ENCODE measurements at regions not wholly inside any gene's neighbourhood (a gene's known extent, or its start where the extent isn't known, plus 50 kb on each side); places are given as distances from the start of the nearest gene placed in this dataset.
A peak's percentile ranks its signal among the peaks of the same experiment; 100 is the strongest.
"Not testable (repeated sequence)": the region's sequence is repeated elsewhere in the genome, so short reads cannot be mapped to it uniquely, and the experiment has no call there.

GRCh38 chr1:187755536-187755935, 926.8 kb downstream of the PLA2G4A start:
- no peak for DNase-seq

GRCh38 chr1:187756684-187757083, 927.9 kb downstream of the PLA2G4A start:
- not testable (repeated sequence) for DNase-seq

GRCh38 chr1:187759825-187760333, 931.1 kb downstream of the PLA2G4A start:
- no peak for DNase-seq

GRCh38 chr1:187762118-187762517, 933.4 kb downstream of the PLA2G4A start:
- DNase-seq, result peak; percentile 56

DNA sequence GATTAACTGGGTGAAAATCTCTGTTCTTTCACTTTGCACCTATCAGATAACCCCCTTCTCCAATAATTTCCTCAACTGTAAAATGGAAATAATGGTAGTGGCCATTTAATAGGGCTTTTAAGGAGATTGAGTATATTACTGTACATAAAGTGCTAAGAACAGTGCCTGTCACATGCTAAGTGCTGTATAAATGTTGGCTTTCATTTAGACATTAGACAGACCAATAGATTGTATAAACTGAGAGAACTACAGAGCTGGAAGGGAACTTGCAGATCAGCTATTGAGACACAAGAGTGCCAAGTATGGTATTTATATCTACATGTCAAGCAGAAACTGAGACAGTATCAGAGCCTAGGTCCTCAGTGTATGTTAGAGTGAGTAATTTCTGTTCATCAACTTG, 934.7 kb downstream of the PLA2G4A start:
- no peak for DNase-seq

GRCh38 chr1:187763976-187764375, 935.2 kb downstream of the PLA2G4A start:
- DNase-seq, result no peak

GRCh38 chr1:187771396-187771795, 942.6 kb downstream of the PLA2G4A start:
- DNase-seq, result no peak

DNA sequence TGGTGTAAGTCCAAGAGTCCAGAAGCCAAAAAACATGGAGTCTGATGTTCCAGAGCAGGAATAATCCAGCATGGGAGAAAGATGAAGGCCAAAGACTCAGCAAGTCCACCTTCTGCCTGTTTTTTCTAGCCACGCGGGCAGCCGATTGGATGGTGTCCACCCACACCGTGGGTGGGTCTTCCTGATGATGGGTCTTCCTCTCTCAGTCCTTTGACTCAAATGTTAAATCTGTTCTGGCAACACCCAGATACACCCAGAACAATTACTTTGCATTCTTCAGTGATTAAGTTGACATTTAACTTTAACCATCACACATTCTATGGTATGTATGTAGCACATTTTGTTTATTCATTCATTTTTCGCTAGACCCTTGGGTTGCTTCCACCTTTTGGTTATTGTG, 944.4 kb downstream of the PLA2G4A start:
- no peak for DNase-seq

DNA sequence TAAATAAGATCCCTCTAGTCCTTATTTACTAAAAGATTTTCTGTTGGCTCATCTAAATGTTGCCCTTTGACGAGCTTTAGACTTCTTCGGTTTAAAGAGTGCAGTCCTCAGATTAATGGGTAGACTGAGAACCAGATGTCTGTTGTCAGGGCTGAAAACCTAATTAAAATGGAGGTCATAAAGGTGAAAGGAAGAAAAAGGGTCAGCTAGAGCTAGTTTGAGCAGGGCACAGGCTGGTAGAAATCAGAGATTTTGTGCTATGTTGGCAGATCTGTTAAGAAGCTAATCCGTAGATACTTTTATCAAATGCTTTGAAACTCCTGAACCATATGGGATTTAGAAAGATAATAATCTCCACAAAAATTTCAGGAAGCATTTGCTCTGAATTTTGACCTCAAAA, 959.0 kb downstream of the PLA2G4A start:
- no peak for DNase-seq

- no peak for DNase-seq
Measured at GRCh38 chr1:187788718-187789117, 960.0 kb downstream of the PLA2G4A start.

DNA sequence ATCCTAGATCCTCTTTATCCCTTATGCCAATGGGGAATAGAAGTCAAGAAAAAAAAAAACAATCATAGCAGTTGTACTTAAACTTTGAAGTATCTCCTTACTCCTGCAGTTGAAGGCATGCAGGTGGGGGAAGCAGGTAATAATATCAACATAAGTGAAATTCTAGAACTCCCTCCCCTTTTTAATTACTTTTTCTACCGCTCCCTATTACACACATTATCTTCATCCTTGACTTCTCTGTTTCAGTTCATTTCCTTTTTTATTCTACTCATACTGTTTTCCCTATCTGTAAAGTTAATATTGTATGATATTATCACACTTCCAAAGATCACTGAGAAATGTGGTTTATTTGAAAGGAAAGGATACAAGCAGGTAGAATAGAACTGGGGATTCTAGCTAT, 962.0 kb downstream of the PLA2G4A start:
- no peak for DNase-seq

DNA sequence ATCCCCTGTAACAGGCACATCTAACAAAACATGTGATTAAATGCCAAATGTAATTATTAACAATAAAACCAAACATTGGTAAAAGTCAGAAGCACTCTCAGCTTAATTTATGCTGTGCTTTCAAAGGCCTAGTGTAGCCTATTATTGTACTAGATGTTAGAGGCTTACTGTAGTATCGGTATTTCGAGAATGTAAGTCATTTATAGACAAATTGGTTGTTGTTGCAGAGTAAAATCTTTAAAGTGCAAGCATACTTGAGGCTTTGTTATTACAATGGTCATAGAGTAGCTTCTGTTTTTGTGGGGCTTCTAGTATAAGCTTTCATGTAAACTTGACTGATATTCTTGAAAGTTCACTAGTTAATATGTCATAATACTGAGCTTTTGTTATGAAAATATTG, 965.8 kb downstream of the PLA2G4A start:
- no peak for DNase-seq

DNA sequence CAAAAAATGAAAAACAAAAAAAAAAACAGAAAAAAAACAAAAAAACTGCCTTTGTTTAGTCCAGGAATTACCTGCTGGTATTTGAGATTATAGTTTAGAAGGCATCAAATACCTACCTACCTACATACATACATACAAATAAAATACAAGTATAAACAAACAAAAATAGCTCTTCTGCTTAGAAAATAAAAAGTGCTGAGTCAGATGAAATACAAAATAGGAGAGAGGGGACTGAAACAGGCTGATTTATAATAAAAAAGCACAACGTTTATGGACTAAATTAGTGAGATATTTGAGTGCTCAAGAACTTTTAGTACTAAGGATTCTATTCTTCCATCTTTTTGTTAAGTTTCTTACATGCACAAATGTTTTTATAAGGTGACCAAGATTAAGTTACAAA, 980.8 kb downstream of the PLA2G4A start:
- DNase-seq, result no peak

DNA sequence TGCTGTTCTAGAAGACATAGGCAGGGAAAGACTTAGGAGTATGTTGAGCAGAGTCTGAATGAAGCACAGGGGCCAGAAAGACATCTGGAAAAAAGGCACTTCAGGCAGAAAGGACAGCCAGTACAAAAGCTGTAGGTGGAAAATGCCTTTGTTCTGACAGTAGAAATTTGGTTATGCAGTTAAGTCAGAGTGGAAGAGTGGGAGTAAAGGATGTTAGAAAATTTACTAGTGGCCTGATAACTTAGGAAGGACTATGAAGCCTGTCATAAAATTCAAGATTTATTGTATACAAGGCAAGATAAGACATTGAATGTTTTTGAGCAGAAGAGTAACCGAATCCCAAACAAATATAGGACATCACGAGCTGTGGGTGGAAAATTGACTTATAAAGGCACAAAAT, 987.9 kb downstream of the PLA2G4A start:
- no peak for DNase-seq

- DNase-seq, result no peak
Measured at GRCh38 chr1:187817782-187818181, 989.0 kb downstream of the PLA2G4A start.

DNA sequence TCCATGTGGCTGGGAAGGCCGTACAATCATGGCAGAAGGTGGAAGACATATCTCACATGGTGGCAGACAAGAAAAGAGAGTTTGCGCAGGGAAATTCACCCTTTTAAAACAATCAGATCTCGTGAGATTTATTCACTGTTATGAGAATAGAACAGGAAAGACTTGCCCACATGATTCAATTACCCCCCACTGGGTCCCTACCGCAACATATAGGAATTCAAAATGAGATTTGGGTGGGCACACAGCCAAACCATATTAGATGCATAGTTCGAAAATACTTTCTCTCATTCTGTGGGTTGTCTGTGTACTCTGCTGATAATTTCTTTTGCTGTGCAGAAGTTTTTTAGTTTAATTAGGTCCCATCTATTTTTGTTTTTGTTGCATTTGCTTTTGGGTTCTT, 990.3 kb downstream of the PLA2G4A start:
- DNase-seq, result no peak

DNA sequence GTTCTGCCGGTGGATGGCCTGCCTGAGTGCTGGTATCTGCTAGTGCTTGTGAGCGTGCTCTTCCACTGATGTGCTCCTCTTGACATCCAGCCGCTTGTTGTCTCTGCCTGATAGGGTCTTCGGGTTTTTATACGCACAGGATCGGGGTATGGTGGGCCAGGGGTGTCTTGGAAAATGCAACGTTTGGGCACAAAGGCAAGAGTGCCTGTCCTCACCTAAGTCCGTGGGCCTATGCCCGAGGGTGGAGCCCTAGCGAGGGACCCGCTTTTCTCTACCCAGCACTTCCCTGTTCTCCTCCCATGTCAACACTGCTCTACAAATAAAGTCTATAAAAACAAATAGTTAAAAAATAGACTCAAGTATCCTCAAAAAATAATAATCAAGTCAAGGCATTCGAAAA, 1007.8 kb downstream of the PLA2G4A start:
- no peak for DNase-seq

GRCh38 chr1:187837787-187838186, 1009.0 kb downstream of the PLA2G4A start:
- no peak for DNase-seq

GRCh38 chr1:187838335-187839293, 1009.9 kb downstream of the PLA2G4A start:
- DNase-seq, result no peak

DNA sequence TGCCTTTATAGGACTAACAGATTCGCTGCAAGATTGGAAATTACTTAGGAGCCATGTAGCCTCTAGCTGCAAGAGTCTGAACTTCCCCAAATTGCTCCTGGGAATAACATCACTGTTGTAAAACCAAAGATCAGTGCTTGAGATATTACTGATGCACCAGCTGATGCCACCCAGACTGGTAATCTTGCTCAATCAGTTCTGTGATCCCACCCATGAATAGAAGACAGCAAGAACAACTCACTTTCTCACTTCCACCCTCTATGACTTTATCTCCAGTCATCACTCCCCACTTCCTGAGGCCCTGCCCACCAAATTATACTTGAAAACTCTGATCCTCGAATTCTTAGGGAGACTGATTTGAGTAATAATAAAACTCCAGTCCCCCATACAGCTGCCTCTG, 1011.1 kb downstream of the PLA2G4A start:
- no peak for DNase-seq

DNA sequence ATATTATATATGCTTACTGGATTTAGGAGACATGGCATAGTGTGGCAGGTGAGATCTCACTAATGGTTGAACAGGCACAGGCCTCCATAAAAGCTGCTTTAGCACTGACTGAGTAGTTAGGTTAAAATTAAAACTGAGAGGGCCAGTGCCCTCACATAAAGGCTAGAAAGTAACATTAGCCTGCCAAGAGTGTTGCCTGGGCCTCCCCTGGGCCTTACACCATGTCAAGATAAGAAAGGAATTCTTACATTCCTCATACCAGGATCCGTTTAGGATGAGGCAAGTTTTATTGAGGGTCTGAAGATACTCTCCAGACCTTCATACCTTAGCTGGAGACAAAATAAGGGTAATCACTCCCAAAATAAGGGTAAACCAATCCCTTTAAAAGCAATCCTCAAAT, 1011.8 kb downstream of the PLA2G4A start:
- no peak for DNase-seq

DNA sequence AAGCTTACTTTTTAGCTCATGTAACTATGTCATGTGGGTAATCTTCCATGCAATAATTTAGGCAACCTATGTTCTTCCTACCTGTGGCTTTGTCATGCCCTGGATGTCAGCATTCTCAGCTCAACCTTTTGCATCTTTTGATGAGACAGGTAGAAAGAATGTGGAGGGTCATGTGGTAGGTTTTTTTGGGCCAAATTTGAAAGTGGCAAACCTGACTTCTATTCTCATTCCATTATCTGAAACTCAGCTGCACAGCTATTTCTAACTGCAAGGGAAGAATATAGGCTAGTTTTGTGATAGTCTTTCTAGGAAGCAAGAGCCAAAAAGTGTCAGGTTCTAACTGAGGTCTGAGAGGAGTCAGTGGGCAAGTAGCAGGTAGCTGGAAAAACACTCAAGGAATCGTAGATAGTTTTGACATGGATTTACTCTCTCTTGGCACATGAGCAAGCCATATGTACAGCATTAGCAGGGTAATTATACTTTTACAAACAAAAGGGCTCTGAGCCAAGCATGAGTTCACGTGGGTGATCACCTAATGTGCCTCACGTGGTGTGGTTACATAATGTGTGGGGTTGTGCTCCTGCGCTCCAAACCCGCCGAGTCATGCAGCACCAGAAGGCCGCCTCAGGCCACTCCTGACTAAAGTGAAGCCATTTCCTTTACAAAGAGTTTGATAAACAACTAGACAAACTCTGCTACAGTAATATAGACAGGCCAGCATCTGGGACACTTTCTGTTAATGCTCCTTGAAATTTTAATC, 1013.8 kb downstream of the PLA2G4A start:
- no peak for DNase-seq

DNA sequence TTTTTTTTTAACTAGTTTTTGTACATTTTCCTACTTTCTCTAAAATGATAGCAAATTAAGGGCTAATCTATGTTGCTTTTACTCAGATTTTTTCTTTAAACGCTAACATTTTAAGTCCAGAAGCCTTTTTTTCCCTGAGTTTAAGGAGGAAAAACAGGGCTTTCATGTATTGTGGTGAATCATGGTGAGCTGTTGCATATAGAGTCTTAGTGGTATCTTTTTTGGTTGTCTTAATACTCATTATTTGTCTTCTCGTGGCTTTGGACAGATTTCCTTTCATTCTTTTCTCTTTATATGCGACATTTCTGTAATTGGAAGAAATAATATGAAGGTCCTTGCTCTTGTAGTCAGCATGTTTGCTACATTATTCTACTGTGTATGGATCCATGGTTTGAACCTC, 1015.6 kb downstream of the PLA2G4A start:
- no peak for DNase-seq

DNA sequence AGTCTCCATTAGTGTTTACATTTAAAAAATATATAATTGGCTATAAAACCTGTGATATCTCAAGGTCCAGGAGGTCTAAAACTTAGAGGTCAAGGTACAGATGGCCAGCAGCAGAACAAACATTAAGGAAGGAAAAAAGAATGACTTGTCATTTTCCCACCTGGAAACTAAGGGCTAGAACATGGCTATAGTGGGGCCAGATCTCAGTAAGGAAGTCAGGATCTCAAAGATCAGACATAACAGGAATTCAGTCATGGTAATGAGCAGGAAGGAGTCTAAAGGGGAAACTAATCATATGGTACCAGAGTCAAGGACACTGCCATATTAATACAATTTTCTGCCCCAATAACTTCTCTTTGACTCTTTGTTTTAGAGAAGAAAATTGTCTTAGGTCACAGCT, 1018.8 kb downstream of the PLA2G4A start:
- no peak for DNase-seq

All from NCI-H187 treated with DMSO at 0.1 percent for 48 hours (cell line).